GM18511 (cell line): ENCODE measurements at regions not wholly inside any gene's neighbourhood (a gene's known extent, or its start where the extent isn't known, plus 50 kb on each side); places are given as distances from the start of the nearest gene placed in this dataset.
"Not testable (repeated sequence)": the region's sequence is repeated elsewhere in the genome, so short reads cannot be mapped to it uniquely, and the experiment has no call there.

Experiments
- ATAC-seq: cut with Tn5 transposase; IDR thresholded peaks from one replicate; pipeline ENCODE4 v1.9.1; 2021; ENCODE audit warnings: mild to moderate bottlenecking, moderate library complexity; ENCODE audit not compliant: unreplicated experiment

DNA sequence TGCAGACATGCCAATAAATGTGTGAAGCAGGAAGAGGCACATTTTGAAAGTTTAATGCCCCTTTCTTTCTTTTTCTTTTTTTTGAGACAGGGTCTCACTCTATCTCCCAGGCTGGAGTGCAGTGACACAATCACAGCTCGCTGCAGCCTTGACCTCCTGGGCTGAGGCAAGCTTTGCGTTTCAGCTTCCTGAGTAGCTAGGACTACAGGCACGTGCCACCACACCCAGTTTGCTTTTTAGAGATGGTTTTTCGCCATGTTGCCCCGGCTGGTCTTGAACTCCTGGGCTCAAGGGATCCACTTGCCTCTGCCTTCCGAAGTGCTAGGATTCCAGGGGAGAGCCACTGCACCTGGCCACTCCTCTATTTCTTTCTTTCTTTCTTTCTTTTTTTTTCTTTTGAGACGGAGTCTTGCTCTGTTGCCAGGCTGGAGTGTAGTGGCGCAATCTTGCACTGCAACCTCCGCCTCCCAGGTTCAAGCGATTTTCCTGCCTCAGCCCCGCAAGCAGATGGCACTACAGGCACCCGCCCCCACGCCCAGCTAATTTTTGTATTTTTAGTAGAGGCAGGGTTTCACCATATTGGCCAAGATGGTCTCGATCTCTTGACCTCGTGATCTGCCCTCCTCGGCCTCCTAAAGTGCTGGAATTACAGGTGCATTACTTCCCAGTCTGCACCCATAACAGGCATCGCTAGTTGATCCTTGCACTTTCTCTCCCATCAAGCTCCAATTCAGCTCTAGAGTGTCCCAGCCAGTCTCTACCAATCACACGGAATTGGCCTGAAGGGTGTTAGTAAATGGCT is 77.5 kb upstream of the RUNX3 start:
- ATAC-seq = not testable (repeated sequence)

DNA sequence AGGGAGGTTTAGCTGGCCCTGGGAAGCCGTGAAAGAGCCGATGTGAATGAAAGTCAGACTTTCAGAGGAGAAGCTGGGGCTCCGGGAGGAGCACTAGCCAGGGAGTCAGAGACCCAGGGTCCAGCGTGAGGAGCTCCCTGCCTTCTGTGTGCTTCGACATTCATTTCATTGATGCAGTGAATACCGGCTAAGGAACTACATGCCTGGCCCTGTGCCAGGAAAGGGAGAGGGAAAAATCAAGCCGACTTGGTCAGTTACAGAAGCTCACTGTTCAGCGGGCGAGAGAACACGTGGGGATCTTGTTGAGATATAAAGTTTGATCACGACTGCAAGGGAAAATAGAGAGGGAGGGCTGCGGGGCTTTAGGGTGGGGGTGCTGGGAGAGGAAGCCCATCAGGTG is 76.7 kb upstream of the RUNX3 start:
- no peak for ATAC-seq

DNA sequence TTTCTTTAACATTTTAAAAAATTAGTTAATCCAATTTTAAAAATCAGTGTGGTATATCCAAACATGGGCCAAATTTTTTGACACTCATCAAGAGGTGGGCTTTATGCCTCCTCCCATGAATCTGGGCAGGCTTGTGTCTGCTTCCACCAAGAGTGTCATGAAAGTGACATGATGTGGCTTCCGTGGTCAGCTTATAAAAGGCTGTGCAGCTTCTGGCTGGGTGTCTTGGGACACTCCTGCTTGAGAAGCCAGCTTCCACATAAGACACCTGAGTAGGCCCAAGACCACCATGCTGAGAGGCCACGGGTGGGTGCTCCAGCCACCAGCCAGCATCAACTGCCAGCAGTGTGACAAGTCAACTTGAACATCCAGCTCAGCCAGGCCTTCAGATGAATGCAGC is 74.3 kb upstream of the RUNX3 start:
- ATAC-seq = no peak

DNA sequence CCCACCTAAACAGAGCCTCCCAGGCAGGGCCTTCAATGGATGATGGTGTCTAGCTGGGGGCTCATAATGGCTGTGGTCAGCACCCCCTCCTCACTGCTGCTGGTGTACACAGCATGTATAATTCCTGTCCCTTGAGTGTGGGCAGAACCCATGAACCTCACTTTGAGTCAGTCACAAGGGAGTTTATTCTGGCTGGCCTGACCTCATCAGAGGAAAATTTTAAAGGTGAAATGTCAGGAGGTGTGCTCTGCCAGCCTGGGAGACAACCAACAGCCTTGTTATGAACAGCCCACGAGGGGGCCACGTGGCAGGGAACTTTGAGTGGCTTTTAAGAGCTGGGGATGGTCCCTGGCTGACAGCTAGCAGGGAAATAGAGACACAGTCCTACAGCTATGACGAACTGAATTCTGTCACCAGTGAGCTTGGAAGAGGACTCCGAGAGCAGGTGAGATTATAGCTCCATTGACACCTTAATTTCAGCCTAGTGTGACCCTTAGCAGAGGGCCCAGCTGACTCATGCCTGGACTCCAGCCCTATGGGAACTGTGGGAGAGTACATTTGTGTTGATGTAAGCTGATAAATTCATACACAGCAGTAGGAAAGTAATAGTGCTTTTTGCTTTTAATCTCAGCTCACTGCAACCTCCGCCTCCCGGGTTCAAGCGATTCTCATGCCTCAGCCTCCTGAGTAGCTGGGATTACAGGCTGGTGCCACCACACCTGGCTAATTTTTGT is 73.5 kb upstream of the RUNX3 start:
- ATAC-seq = no peak

DNA sequence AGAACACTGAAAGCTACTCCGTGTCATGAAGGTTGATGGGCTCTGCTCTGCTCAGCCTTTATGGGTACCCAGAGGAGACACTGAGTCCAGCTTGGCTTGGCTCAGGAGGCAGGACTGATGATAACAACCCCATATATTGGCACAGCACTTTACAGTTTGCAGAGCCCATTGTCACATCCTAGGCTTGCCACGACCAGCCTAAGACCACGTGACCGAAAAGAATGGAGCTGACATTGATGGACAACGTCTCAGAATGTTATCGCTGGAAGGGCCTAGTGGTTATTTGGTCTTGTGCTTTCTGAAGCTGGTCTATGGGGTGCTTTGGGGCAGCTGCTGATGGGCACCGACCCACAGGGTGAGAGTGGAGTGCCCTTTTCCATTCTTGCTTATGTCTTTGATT is 72.9 kb upstream of the RUNX3 start:
- no peak for ATAC-seq

DNA sequence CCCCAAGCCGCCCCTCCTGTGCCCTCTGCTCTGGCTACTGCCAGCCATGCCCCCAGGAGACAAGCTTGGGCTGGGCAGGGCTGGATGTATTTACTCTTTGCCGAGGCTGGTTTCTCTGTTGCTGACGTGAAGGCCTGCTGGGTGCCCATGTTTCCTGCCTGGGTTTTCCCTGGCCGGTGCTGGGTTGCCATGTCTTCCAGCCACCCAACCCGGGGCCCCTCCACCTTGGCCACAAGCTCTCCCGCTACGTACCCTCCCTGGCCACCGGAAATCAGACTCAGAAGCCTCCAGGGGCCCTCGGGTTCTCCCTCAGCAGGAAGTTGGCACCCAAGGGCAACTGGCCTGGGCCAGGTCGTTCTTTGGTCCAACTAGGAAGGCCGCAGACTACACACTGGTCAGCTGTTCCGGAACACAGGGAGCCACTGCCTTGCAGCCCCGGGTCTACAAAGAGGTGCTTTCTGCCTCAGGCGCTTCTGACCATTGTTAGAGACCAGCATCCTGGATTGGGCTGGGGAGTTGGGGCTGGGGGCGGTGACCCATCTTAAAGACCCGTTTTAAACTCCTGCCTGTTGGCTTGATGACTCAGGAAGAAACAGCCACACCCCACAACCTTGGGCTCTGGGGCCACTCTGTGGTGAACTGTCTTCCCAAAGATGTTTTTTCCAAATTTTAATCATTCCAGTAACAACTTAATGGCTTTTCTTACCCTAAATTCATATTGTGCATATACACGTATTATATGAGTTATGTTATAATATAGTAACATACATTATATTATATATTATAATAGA is 71.2 kb upstream of the RUNX3 start:
- no peak for ATAC-seq

DNA sequence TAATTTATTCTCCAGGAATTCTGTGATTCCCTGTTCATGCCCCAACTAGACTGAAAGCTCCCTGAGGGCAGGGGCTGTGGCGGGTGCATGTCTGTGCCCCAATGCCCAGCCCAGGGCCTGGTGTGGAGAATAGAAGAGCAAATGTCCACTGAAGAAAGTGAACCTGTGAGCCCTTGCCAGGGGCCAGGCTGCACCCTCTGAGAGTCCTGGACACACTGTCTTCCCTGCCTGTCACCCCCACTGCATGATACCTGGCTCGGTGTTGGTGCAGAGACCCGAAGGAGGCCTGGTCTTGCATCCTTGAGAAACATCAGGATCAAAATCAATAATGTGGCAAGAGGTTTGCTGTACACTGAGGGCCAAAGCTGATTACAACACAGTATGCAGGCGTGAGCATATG is 69.8 kb upstream of the RUNX3 start:
- ATAC-seq = no peak

DNA sequence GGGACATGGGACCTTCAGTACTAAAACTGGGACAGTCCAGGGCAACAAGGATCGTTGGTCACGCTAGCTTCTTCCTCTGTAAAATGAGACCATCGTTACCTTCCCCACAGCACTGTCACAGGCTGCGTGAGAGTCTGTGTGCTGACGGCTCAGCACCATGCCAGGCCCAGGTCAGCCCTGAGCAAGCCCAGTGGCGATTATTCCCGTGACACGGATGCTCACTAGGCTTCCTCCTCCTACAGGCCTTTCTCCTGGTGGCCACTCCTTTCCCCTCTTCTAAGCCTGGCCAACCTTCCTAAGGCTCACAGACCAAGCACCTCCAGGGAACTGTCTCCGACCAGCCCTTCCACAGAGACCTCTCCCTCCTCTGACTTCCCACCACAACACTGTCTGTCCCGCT is 69.3 kb upstream of the RUNX3 start:
- no peak for ATAC-seq

DNA sequence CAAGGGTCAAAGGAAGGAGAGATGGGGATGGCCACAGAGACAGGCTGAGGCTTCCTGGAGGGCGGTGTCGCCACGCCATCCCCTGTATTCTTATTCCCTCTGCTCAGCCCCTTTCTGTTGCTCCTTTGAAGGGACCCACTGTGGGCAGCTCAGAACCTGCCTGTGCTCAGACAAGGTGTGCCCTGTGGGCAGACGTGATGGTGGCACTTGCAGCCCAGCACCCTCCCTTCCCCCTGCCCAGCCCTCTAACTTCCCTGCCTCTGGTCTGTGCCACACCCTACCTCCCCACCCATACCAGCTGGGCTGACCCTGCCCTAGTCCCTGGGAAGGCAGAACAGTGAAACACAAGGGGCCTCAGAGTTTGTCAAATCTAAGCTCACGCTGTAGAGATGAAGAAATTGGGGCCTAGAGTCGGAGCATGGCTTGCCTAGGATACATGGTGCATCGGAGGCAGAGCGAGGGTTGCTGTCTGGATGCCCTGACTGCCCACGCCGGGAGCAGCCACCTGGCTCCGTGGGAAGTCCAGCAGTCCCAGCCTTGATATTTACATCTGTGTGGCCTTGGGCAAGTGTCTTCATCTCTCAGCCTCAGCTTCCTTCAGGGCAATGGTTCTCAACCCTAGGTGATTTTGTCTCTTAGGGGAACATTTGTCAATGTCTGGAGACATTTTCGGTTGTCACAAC is 68.6 kb upstream of the RUNX3 start:
- no peak for ATAC-seq

DNA sequence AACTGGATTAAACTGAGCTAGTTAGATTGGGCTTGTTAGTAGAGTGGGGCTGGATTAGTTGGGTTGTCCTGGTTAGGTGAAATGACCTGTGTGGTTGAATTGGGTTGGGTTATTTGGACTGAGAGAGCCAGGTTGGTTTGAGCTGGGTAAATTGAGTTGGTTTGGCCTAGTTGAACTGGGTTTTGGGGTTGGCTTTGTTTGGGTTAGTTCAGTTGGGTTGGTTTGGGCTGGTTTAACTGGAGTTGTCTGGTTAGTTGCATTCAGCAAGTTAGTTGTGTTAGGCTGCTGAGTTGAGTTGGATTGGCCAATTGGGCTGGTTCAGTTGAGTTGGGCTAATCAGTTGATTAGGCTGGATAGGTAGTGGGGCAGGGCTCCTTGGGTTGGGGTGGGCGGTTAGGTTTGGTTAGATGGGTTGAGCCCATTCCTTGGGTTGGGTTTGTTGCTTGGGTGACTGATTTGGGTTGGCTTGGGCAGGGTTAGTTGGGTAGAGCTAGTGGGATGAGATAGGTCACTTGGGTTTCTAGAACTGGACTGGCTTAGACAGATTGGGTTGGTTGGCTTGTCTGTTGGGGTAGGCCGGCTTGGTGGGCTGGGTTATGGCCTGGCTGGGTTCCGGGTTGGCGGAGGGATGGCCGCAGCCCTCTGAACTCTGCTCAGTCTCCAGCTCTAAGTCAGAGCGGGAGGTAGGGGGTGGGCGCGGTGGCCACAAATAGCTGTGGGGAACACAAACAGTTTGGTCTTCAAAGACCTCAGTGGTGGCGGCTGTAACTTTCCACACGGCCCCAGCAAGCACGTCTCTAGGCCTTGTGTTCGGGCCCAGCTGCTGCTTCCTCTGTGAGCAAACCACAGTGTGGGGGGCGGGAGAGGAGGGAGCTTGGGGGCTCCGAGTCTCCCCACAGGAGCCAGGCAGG is 67.2 kb upstream of the RUNX3 start:
- no peak for ATAC-seq

DNA sequence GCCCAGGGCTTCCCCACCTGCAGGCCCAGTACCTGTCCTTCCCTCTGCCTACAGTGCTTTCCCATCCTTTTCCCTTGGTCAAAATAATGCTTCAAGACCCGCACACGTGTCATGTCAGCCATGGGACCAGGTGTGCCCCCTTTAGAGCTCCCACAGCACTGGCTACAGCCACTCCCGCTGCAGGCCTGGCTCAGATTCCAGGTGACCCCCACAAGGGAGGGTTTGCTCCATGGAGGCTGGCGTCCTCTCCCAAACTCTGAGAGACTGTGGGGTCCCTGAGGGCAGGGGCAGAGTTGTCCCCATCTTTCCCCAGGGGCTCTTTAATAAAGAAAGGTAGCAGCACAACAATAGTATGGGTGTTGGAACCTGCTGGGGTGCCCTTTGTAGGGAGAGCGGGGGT is 66.4 kb upstream of the RUNX3 start:
- ATAC-seq = no peak

DNA sequence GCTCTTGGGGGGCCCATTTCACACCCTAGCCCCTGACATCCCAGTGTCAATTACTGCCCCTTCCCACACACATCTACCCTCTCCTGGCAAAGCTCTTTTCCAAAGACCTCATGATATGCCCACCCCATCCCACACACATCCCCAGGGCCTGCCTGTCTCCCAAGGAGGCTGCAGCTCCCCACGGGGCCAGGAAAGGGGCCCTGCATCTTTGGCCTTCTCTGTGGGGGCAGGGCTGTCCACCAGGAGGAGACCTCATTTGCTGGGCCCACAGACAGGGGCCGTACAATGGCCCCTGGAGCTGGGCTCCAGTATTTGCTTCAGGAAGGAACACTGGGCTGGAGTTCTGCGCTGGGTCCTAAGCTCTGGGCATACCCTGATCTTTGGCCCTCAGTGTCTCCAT is 65.6 kb upstream of the RUNX3 start:
- no peak for ATAC-seq

DNA sequence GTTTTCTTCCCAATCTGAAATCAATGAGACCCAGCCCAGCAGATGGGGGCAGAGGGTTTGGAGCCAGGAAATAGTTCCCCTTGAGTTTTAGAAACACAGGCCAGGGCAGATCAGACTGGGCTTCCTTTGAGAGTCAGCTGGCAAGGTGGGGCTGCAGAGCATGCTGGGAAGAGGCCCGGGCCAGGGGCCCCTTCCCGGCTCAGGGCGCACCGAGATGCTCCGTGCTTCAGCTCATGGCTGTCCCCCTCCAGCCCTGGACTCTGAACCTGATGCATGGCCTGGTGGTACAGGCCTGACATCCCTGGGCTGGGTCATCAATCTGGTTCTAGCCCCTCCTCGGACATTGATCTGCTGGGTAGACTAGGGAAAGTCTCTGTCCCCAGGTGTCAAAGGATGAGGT is 65.1 kb upstream of the RUNX3 start:
- ATAC-seq = no peak

DNA sequence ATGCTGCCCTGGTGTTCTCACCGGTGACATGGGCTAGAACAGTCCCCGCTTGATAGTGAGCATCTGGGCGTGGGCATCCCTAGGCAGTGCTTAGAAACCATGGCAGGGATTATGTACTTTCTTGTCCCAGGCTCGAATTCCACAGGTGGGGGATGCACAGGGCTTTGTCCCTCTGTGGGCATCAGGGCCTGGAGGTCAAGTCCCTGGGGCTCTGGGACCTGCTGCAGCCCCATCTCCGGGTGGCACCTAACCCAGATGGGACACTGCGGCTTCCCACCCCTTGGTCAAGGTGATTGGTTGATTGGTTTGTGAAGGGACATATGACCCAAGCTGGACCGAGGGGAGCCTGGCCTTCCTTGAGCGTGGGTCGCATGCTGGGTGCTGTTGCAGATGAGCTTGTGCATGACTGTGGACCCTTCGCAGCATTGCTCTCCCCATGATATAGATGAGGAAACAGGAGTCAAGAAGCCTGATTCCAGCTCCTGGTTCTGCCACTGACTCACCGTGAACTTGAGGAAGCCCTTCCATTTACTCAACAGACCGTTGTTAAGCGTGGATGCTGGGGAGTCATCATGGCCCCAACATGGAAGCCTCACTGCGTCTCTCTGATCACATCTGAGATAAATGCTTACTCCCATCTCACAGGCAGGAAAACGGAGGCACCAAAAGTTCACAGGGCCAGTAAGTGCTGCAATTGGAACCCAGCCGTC is 64.0 kb upstream of the RUNX3 start:
- ATAC-seq = no peak

DNA sequence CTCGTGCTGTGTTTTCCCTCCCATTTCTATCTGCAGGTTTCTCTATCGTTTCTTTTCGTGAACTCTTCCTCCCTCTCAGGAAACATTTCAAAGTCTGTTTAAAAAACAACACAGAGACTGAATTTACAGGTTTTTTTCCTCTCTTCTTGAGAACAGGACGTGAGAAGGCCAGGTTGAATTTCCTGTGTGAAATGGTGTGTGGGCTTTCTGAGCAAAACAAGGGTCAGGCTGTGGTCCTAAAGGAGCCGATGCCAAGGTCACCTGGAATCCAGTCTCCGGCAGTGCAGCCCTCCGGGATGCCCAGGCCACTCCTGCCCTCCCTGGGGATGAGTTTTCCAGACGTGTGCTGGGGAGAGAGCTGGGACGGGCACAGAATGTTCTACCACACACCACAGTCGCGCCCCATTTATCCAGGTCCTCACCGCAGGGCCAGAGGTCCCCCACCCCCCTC is 62.7 kb upstream of the RUNX3 start:
- no peak for ATAC-seq

DNA sequence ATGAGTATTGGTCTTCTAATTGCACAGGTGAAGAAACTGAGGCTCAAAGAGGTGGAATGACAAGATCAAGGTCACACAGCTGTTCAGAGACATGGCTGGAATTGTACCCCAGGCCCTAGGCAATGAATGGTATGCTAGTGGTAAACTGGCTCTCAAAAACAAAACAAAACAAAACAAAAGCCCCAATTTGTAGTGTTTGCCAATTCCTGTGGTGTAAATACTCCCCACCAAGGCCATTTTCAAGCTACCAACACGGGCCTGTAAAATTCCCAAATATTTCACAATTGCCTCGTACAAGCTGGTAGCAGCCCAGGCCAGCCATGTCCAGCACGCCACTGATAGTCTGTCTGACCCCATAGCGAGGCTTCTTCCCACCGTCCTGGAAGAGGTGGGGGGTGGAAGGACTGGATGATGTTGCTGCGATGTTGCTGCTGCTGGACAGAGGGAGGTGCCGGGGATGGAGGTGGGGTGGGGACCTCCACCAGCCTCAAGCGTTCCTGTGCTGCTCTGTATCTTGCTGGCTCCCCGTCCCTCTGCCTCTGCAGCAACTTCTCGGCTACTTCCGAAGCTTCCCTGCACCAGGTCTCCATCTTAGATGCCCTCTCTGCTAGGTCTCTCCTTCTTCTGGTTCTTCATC is 62.2 kb upstream of the RUNX3 start:
- ATAC-seq = no peak

DNA sequence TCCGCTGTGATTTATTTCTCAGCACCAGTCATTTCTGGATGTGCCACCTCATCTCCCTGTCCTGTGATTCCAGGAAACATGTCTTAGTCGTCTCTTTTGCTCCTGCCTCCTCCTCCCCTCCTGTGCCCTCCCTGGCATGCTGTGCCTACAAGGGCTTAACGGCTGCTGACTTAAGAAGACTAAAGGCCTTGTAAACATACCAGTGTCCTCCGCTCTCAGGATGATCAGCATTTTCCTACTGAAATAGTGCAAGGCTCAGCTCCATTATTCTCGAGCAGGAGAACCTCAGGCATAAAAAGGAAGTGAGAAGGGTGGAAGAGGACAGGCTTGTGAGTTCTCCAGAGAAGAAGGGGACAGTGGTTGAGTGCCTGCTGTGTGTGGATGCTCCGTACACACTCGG is 61.6 kb upstream of the RUNX3 start:
- ATAC-seq = no peak

DNA sequence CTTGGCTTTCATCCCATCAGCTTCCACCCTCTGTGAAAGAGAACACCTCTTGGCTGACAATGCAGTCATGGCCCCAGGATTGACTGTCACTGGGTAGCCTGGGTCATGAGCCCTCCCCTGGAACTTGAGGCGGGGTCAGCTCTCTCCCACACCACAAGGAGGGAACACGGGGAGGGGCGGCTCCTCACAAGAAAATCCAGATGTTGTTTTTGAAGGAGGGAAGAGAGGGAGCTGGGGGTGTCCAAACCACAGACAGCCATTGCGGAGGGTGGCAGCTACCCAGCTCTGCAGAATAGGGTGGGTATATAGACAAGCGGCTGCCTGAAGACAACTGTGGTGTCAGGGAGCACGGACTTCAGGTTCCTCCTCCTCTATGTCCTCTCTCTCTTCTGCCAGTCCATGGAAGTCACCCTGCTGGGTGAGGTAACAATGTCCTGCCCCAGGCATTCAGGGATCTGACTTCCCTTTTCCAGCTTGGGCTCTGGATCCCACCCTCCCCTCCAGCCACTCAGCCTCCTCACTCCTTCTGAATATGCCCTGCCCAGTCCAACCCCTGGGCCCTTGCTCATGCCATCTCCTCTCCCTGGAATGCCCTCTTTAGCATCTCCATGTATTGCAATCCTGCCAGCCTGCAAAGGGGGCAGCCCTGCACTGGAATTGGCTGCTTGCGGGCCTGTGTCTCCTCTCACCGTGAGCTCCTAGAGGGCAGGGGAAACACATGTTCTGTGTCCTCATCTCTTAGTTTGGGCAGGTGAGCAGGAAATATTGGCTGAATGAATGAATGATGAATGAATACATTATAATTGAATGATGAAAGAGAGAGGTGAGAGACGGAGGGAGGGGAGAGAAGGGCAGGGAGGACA is 60.9 kb upstream of the RUNX3 start:
- ATAC-seq = no peak
